Transverse colon (tissue), 4 donors: ENCODE measurements at regions not wholly inside any gene's neighbourhood (a gene's known extent, or its start where the extent isn't known, plus 50 kb on each side); places are given as distances from the start of the nearest gene placed in this dataset.

Experiments used
- DNase-seq: peaks from one replicate; pipeline ENCODE4 v3.0.0-alpha.2; 2019
- H3K27ac ChIP-seq, 4 donors: fragments of 200-600 bp; sonication (generic); 2 replicates each; pipeline ENCODE4 v1.5.1; 2016 to 2018; ENCODE audit warnings: inconsistent platforms in 4 of 4
- H3K27me3 ChIP-seq: fragments of 200-600 bp; sonication (generic); 2 replicates; pipeline ENCODE4 v1.5.1; 2017; ENCODE audit warnings: inconsistent platforms
- H3K36me3 ChIP-seq, 4 donors: fragments of 200-600 bp; sonication (generic); 2 replicates each; pipeline ENCODE4 v1.5.1; 2017 to 2019; ENCODE audit warnings: inconsistent platforms in 4 of 4
- H3K4me1 ChIP-seq, 4 donors: fragments of 200-600 bp; sonication (generic); 2 replicates each; pipeline ENCODE4 v1.5.1; 2017 to 2020; ENCODE audit warnings: inconsistent platforms in 4 of 4
- H3K4me3 ChIP-seq, 4 donors: fragments of 200-600 bp; sonication (generic); 1 replicate in 1 of 4; 2 replicates in 3 of 4; pipeline versions ENCODE4 v1.5.1 to v1.6.1; 2017 to 2019; ENCODE audit warnings: inconsistent platforms in 4 of 4
- H3K9me3 ChIP-seq, 2 donors: fragments of 200-600 bp; sonication (generic); 2 replicates each; pipeline ENCODE4 v1.5.1; 2017 to 2019; ENCODE audit warnings: inconsistent platforms in 2 of 2
- CTCF ChIP-seq, 5 experiments: fragments of 200-600 bp in 3 of 5; fragments of 450-650 bp in 2 of 5; sonication (generic) in 3 of 5; IDR thresholded peaks; 1 replicate in 2 of 5; 2 replicates in 3 of 5; pipeline ENCODE4 v1.5.1; 2016 to 2017; ENCODE audit warnings: antibody characterized with exemption in 5 of 5, inconsistent platforms in 3 of 5, mild to moderate bottlenecking in 2 of 5, moderate library complexity in 1 of 5
- EP300 ChIP-seq: sonication (generic); formaldehyde crosslinking; IDR thresholded peaks from one replicate; pipeline ENCODE4 v1.6.1; 2017; ENCODE audit warnings: antibody characterized with exemption, low read depth
- POLR2A ChIP-seq: fragments of 450-650 bp; IDR thresholded peaks from one replicate; pipeline ENCODE4 v1.6.1; 2016; ENCODE audit warnings: antibody characterized with exemption, mild to moderate bottlenecking, moderate library complexity
- POLR2AphosphoS5 ChIP-seq, 3 donors: sonication (generic); formaldehyde crosslinking; IDR thresholded peaks; one replicate each; pipeline ENCODE4 v1.6.1; 2016; ENCODE audit warnings: antibody characterized with exemption in 3 of 3
- WGBS, 2 donors: methylation state at CpG; one replicate each; pipeline ENCODE4 v1.1.5; 2018; ENCODE audit warnings: low coverage in 1 of 2; 5-methylcytosine and 5-hydroxymethylcytosine counted together
- in situ Hi-C, 4 donors: fragments of 200-750 bp; cut with MboI; loops; one replicate each; pipeline versions ENCODE4 v1.15.0 to v1.15.1; 2017; ENCODE audit warnings: low sequenced_read_pairs in 3 of 4, low pct_ligation_motif_present in 1 of 4, low pct_unique_long_range_greater_than_20kb in 1 of 4
- intact Hi-C: fragments of 100-400 bp; cut with DNase I; formaldehyde crosslinking; loops from one replicate; pipeline ENCODE4 v1.15.1; 2023; ENCODE audit warnings: low total_unique reads

GRCh38 chr7:84317536-84317935 lies 122.9 kb upstream of the SEMA3A start:
- Histone ChIP-seq H3K27me3 (no peaks in the 10 kb centered on the region), H3K4me1 (peaks cover 0 to 3% (median 0%) of the 10 kb centered on the region in 4 donors), H3K36me3 (no peaks in the 10 kb centered on the region), H3K27ac (peak overlapping the region in 1 of 4 donors; percentile 56), H3K9me3 (no peaks in the 10 kb centered on the region), H3K4me3 (no peak overlapping the region)
- TF ChIP-seq EP300 = no peak
- TF ChIP-seq POLR2A = no peak
- no peak for TF ChIP-seq POLR2AphosphoS5 (IDR thresholded peaks at IDR 0.05)
- no peak for TF ChIP-seq CTCF (IDR thresholded peaks at IDR 0.05)
- in situ Hi-C loops (no loop called here), intact Hi-C loops (loop anchor here (10.0 kb wide), 1 partner anchor 123 kb away; the partner anchor contains the start of gene SEMA3A)
- no peak for DNase-seq

DNA sequence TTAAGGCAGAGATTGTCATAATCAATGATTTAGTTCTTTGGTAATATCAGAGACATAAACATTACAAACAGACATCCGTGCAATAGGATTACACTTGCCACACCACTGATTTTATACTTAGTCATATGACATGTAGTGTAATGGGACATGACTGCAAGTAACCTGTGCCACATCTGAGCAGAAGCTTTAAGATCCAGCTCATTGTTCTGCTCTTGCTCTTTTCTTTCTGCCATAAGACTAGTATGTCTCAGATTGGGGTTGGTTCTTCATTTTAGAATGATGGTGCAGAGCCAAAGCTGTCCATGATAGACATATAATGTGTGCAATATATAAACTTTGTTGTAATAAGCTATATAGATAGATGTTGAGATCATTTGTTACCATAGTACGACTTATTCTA lies 119.7 kb upstream of the SEMA3A start:
- peak overlapping the region in 2 of 4 donors; percentile 1 to 27 for H3K4me3 ChIP-seq
- in situ Hi-C loops (no loop called here), intact Hi-C loops (loop anchor here (10.0 kb wide), 1 partner anchor 119 kb away; the partner anchor contains the start of gene SEMA3A)
- H3K27ac ChIP-seq = peak overlapping the region; percentile 20 to 56 (median 41)
- TF ChIP-seq POLR2AphosphoS5 (IDR thresholded peaks at IDR 0.05) (peak in 1 of 3 donors; percentile 38), CTCF (IDR thresholded peaks at IDR 0.05) (no peak), POLR2A (no peak)
- H3K27me3 ChIP-seq = no peaks in the 10 kb centered on the region
- no peaks in the 10 kb centered on the region for H3K9me3 ChIP-seq
- WGBS, 2 donors = 58 to 77% methylated on average over 2 of the region's 2 CpGs
- no peaks in the 10 kb centered on the region for H3K36me3 ChIP-seq
- peaks cover 0 to 3% (median 0%) of the 10 kb centered on the region in 4 donors for H3K4me1 ChIP-seq
- DNase-seq = no peak

- no peak for DNase-seq
- TF ChIP-seq CTCF (IDR thresholded peaks at IDR 0.05) (no peak), POLR2A (no peak), EP300 (no peak), POLR2AphosphoS5 (IDR thresholded peaks at IDR 0.05) (no peak)
- H3K9me3 ChIP-seq = no peaks in the 10 kb centered on the region
- intact Hi-C loops = no loop called here
- no peak overlapping the region for H3K27ac ChIP-seq
- WGBS, 2 donors = 70 to 73% methylated on average over 2 of the region's 2 CpGs
- no peaks in the 10 kb centered on the region for H3K36me3 ChIP-seq
- no peaks in the 10 kb centered on the region for H3K27me3 ChIP-seq
- H3K4me3 ChIP-seq = no peak overlapping the region
- no peaks in the 10 kb centered on the region for H3K4me1 ChIP-seq
- in situ Hi-C loops = no loop called here
Observed at GRCh38 chr7:84304407-84304806, 109.8 kb upstream of the SEMA3A start.

GRCh38 chr7:84302949-84303348 lies 108.4 kb upstream of the SEMA3A start:
- in situ Hi-C loops (no loop called here), intact Hi-C loops (no loop called here)
- 65% methylated on average over 3 of the region's 3 CpGs; no CpG with 5 or more reads in 1 of the 2 donors for WGBS, 2 donors
- no peak for DNase-seq
- Histone ChIP-seq H3K27me3 (no peaks in the 10 kb centered on the region), H3K4me1 (no peaks in the 10 kb centered on the region), H3K27ac (no peak overlapping the region), H3K4me3 (no peak overlapping the region), H3K9me3 (no peaks in the 10 kb centered on the region), H3K36me3 (no peaks in the 10 kb centered on the region)
- no peak for TF ChIP-seq POLR2A
- no peak for TF ChIP-seq EP300
- TF ChIP-seq CTCF (IDR thresholded peaks at IDR 0.05) = no peak
- no peak for TF ChIP-seq POLR2AphosphoS5 (IDR thresholded peaks at IDR 0.05)
